ENCODE measurements at regions not wholly inside any gene's neighbourhood (a gene's known extent, or its start where the extent isn't known, plus 50 kb on each side); places are given as distances from the start of the nearest gene placed in this dataset.

DNA sequence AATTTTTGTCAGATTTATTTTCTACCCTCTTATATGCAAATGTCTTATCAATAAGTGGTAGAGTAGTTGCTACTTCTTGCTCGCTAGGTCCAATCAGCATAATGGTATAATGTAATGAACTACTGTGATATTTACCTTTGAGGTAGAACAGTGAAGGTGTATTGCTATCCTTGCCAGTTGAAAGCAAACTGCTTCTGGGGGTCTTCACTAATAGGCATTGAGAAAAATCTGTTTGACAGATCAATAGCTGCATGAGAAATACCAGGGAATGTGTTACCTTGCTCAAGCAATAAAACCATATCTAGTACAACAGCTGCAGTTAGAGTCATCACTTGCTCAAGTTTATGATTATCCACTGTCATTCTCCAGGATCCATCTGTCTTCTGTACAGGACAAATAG is 50.1 kb upstream of the EFEMP1 start:
- DNase-seq (ENCODE audit: low read depth, low spot score): no peak

DNA sequence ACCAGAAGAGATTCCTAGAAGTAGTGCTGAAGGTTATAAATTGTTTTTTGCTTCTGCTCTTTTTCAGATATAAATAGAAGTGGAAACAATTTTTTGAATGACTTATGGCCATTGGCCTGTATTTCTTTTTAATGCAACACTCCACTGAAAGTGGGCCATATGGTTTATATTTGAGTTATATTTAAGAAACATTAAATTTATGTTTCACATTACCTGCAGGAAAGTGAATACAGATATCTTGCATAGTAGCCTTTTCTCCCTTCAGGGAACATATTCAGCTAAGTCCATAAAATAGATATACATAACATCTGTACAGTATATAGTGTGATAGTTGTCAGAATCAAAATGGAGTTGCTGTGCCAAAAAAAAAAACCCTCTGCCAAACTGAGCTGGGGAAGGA is 53.1 kb upstream of the EFEMP1 start:
- no peak for DNase-seq (ENCODE audit: low read depth, low spot score)

DNA sequence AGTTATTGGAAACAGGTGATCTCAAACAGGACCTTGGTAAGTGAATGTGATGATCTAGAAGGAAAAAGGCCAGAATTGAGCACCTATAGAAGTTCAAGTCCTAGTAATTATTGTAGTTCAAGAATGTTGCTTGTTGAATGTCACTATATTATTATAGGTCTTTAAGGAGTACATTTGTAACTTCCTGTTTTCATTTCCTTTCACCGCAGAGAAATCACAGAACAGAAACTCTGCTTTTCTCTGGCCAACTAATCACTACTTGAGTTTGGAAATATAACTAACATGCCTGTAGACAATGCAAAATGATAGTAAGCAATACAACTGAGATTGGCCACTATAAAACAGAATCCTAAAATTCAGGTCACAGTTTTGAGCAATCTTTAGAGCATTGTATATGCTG is 61.8 kb upstream of the EFEMP1 start:
- no peak for DNase-seq (ENCODE audit: low read depth, low spot score)

DNA sequence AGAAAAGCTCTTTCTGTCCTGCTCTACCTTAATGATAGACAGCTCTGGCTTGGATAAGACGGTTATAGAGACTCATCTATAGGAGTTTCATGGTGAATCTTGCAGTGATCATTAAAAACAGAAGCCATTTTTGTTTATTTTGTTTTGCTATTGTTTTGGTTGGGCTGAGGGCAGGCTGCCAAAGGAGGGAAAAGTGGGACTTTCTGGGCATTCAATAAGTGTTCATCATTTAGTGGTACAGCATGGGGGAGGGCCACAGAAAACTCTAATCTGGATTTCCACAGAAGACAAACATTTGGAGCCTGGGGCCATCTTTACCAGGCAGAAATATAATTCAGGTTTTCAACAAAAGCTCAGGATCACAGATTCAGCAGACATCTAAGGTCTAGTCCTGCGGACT is 62.4 kb upstream of the EFEMP1 start:
- no peak for DNase-seq (ENCODE audit: low read depth, low spot score)

DNA sequence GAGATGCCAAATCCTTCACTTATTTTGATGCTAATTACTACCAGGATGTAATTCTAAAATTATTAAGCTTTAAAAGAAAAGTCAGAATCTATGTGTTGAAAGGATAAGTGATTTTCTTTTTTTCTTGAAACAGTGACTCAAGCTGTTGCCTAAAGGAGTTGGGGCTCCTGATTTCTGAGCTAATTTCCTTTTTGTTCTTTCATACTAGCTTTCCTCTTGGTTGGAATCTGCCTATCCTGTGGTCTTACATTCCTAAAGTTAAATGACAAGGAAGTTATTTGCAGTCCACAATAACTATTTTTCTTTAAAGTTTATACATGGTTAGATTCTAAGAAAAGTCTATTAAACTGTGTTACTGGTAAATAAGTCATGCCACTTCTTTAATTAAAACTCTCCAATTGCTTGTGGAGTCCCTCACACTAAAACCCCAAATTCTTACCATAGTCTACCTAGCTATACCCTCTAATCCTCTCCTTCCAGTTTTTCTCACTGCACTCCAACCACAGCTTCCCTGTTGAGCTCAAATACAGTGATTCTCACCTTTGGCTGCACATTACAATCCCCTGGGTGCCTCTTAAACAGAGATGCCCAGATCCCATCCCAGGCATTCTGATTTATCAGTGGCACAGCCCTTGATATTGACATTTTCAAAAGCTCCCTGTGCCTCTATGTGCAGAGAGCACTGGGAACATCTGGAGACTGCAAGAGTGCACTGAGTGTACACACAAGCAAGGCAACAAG is 63.3 kb upstream of the EFEMP1 start:
- no peak for DNase-seq (ENCODE audit: low read depth, low spot score)

DNA sequence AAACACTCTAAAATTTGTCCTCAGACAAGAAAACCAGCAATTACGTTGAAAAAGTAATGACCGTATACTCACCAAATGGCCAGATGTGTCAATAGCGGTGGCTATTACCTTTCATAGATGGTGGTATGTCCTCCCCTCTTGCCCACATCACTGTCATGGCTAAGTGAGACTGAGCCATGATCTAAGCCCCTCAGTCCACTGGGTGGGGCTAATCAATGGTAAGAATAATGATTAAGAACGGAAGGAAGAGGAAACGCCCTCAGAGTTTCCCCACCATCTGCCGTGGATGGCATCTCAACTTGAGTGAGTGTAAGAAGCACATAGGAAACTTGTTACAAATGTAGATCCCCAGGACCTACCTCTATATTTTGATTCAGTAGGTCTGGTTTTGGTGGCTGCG is 65.8 kb upstream of the EFEMP1 start:
- DNase-seq (ENCODE audit: low read depth, low spot score): no peak

DNA sequence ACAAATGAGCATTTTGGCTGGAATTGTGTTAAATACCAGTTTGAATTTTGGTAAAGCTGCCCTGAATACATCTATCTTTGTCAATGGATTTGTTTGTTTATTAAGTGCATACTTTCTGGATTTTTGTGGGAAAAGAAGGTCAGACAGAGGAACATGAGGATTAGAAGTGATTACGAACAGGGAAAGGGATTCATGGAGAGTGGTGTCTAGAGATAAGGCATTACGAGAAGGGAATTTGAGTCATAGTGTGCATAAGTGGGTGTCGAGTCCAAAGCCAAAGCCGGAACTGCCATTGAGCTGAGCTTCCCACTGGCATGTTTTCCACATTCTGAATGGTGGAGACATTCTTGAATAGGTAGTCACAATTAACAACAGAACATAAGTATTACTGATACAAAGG is 68.9 kb upstream of the EFEMP1 start:
- DNase-seq (ENCODE audit: low read depth, low spot score): peak; percentile 30

DNA sequence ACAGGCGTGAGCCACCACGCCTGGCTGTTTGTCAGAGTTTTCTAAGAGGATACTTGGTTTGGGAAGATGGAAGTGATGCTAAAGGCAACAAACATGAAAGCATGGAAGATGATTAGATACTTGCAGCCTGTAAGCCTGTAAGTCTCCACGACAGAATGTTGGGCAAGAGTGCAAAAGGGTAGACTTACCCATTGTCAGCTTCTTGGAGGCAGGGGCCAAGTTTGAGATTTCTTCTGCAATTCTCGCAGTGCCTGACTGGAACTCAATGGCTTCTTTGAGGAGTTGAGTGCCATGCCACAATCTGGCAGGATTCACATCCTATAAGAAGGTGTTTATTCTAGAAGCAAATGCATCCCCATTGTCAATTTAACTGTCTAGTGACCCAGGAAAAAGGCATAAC is 70.1 kb upstream of the EFEMP1 start:
- no peak for DNase-seq (ENCODE audit: low read depth, low spot score)

DNA sequence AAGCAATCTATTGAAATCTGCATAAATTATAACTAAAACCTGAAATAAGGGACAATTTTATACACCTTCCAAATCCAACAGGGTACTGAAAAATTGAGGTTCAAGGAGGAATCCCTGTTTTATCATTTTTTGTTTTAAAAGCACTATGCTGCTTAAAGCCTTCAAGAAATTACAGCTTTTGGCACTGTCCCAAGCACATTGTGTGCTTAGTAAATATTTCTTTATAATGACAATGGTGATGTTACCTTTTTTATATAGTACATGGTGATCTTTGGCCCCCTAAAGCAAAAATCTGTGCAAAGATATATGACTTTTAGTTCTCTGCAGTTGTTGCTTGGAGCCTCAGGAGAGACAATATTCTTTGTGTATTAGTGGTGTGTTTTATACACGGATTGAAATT is 71.6 kb upstream of the EFEMP1 start:
- no peak for DNase-seq (ENCODE audit: low read depth, low spot score)

DNA sequence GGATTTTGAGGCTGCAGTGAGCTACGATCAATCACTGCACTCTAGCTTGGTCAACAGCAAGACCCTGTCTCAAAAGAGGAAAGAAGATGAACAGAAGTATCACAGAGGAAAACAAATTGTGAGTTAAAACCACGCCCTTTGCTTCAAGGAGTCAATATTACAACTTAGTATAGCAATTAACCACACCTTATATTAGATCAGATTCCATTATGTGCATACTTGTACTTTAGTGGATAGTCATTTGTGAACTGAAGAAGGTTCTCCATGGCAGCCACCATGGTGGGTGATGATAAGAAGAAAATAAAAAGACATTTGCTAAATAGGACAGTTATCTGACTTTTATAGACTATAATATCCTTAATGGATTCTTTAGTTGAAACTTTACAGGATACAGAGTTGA is 72.3 kb upstream of the EFEMP1 start:
- no peak for DNase-seq (ENCODE audit: low read depth, low spot score)

DNA sequence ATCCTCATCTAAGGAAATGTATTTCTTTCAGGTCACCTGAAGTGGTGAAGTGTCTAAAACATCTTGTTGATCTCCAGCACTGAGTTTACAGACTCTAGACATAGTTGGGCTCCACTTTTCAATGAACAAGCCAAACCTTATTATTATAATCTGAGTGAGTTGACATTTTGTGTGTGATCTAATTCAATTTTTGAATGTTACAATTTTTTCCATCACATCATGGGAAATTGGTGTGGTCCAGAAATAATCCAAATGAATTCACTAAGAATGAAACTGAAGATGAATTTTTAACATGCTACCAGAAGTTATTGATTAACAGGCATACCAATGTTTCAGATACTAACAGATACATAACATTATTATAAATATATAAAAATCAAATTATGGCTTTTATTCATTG is 75.6 kb upstream of the EFEMP1 start:
- DNase-seq (ENCODE audit: low read depth, low spot score): no peak

DNA sequence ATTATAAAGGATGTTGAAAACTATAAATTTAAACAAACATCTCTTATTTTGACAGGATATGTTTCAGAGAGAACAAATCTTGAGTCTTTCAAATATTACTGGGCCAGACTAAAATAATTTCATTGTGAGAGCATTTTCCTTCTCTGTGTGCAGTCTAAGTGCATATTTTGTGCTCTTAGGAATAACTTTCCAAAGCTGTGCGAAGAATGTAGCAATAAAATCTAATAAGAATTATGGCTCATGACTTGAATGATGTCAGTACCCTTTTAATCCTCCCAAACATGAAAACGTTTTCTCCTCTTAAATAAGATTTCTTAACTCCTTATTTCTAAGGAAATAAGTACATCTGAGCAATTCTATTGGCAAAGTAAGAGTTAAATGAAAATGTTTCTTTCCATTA is 76.2 kb upstream of the EFEMP1 start:
- DNase-seq (ENCODE audit: low read depth, low spot score): no peak

DNA sequence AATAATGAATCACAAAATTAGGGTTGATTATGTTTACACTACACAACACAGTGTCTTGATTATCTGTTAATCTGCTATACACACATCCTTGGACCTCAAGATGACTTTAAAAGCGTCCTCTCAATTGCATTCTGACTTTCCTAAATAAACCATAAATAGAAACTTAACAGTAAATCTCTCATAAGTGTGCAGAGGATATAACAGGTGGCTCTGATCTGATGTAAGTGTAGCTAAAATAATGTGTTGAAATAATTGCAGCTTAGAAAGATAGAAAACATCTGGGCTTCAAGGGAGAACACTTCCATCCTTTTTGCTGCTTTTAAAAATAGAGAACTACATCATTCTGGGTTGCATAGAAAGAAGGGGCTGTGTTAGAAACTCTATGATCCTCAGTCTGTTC is 78.4 kb upstream of the EFEMP1 start:
- no peak for DNase-seq (ENCODE audit: low read depth, low spot score)

DNA sequence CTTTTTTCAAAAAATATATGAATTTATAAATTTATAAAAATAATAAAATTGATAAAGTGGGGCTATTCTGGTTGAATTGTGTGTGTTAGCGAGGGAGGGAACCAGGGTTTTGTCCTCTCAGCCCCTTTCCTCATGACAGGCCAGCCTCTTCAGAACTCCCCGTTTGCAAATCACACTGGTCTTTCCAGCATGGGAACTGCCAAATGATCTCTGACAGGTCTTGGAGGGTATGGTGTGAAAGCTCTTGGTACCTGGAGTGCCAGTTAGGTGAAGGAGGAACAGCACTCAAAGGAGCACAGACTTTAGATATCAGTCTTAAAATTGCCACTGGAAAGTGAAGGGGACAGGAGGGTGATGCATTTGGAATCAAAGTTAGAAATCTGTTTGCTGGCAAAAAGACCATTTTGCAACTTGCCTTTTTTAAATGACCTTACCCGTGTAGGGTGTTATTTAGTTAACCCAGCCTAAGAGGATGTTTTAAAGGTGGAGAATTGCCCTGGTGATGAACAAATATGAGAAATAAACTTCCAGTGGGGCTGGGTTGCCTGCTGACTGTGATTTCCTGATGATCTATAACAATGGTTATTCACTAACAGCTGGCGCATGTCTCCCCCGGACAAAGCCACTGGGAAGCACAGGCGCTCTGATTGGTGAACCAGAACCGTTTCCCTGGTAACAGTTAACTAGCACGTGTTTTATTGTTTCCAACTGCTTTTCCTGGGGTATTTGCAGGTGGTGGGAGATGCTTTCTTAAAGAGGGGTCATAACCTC is 85.3 kb upstream of the EFEMP1 start:
- peak; percentile 52 for DNase-seq (ENCODE audit: low read depth, low spot score)

DNA sequence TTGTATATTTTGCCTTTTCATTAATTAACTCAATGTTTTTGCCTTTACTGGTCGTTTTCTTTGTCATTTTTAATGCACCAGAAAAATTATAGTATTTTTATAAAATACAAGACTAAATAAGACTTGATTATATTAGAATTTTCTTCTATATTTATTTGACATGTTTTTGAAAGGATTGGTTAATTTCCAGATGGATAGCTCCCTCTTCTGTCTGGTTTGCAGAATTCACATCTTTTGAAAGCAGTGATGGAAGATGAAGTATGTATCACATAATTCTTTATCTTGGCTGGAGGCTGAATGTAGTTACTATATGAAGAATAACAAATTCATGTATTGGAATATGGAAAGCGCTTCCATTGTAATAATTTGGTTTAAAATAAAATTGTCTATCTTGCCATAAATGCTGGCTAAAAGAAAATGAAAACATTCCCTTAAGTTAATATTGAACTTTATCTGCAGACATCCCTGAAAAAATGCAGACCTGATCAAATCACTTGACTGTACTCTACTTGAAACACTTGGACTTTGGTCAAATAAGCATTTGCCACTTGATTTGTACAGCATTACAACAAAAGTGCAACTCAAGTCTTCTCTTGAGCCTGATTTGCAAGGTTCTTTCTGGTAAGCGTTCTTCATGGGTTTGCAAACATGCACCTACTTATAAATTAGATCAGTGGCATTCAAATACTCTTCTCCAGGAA is 86.3 kb upstream of the EFEMP1 start:
- DNase-seq (ENCODE audit: low read depth, low spot score): no peak

DNA sequence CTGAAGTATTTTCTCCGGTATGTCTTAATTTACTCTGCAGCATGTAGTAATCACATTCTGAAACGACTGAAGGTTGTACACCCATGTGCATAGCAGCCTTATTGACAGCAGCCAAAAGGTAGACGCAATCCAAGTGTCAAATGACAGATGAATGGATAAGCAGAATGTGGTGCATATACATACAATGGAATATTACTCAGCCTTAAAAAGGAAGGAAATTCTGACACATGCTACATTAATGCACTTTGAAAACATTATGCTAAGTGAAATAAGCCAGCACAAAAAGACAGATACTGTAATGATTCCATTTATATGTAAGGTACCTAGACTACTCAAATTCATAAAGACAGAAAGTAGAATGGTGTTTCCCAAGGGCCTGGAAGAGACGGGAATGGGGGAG is 88.0 kb upstream of the EFEMP1 start:
- no peak for DNase-seq (ENCODE audit: low read depth, low spot score)

DNA sequence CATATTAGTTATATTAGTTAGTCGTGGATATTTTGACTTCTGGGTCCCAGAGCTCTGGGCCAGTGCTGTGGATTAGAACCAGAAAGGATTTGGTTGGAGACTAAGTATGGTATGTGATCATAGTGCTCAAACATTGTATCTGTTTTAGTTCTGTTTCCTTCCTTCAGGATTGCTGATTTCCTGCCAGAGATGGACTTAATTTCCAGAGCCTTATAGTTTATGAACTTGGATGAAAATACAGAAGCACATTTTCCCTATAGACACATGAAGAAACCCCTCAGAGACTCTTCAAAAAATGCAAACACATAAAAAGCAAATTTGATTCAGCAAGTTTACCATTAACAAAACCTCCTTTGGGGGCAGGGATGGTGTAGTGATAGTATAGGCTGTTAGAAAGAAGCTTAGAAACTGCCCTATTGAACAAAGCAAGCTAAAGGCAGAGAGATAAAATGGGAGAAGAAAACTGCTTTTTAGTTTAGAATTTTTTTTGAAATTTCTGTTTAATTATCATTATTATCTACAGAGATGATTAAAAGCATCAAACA is 88.7 kb upstream of the EFEMP1 start:
- DNase-seq (ENCODE audit: low read depth, low spot score): no peak

DNA sequence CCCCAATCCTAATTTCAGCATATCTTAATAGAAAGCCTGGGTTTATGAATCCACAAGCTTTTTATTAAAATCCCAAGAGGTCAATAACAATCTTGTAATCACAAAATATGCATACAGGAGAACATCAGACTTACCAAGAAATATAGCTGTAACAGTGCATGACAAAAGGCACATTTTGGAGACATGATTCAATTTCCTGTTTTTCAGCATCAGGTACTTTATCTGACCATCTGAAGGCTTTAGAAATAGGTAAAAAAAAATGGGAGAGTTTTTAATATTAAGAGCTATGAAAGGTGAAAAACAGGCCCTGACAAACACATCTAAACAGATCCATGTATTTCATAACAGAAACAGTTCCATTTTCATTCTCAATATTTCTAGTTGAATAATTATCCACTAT is 89.9 kb upstream of the EFEMP1 start:
- DNase-seq (ENCODE audit: low read depth, low spot score): no peak

DNA sequence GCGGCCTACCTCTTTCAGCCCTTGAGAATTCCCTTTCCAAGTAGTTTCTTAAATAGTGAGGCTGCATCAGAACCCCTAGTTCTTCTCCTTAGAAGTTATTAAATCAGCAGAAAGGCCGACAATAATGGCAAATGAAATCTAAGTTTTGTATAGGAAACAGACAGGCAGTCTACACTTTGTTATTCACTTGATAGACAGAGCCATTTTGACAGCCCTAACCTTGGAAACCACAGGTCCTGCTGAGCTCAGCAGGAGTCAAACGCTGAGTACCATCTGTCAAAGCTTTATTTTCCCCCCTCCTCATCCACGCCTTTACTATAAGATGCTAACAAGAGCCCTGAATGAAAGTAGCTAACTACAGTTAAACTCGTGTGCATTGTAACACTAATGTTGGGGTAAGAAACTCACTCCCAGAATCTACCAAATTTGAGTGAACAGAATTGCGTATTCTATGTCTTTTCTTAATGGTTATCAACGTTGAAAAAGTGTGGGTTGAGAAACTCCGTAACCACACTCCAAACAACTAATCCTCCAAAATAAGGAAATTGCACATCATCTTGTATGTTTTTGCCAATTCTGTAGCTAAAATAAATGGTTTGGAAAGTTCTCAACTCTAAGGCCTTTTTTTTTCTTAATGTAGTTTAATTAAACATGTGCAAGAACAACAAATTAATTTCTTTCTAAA is 90.6 kb upstream of the EFEMP1 start:
- peak; percentile 15 for DNase-seq (ENCODE audit: low read depth, low spot score)

DNA sequence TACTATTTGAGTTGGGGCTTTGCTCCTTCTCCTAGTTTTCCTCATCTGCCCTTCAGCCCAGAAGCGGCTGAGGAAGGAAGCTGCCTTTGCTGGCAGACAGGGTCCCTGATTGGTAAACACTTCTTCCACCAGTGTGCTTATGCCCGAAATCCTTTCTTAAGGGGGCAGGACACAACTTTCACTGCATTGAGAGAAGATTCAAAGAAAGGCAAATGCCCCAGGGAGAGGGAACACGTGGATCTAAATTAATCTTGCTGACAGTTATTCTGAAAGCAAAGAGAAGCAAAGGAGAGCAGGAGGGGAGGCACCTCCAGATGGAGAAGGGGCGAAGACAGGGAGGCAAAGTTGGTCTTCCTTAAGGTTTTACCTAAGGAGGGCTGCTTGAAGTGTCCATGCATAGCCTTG is 92.1 kb upstream of the EFEMP1 start:
- DNase-seq (ENCODE audit: low read depth, low spot score): peak; percentile 5

DNA sequence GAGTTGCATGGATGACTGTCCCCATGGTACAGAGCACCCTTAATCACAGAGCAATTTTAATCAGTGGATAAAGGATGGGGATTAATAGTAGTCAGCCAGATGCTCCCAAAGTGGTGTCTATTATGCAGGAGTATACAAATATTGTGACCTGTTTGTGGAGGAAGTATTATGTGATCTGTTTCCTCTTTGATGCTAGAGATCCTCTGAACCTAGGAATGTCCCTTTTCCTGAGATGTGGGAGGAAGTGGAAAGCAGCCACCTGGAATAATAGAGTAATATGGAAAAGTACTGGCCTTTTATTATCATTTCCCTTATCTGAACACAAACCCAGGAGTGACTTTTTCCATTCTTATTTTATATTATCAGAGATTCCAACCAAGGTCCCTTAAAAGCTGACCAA is 94.2 kb upstream of the EFEMP1 start:
- no peak for DNase-seq (ENCODE audit: low read depth, low spot score)

DNA sequence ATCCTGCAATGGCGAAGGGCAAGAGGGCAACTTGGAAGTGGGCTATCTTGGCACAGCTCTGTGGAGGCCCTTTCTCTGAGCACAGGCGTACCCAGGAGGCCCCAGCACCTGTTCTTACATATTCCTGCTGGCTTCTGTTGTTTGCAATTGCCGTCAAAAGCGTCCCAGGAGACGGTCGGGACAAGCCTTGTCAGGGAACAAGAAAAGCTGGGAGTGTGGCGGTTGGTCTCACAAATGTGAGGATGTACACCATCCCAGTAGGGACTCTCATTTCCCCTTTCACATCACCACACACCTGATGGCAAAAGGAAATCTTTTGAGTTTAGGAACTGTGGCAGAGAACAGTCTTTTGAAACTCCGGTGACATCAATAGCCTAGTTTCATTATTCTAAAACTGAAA is 94.7 kb upstream of the EFEMP1 start:
- DNase-seq (ENCODE audit: low read depth, low spot score): no peak
